ENCODE measurements at regions not wholly inside any gene's neighbourhood (a gene's known extent, or its start where the extent isn't known, plus 50 kb on each side); places are given as distances from the start of the nearest gene placed in this dataset.

DNA sequence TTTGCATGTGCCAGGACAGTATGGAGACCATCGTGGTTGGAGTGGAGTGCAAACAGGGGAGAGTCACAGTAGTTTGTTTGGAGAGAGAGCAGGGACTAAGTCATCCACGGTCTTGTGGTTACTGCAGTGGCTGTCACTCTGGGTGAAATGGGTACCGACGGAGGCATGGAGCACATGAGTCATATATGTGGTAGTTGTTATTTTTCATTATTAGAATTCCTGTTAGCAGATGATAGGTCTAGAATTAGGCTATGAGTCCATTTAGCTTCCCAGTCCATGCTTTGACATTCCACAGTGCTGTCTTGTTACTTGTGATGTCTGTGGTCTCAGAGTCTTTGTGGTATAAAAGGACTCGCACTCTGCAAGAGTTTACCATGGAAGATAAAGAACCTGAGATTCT lies 303.9 kb downstream of the DMRT2 start:
- TF ChIP-seq TP53 (CRISPR knock-in tag; IDR thresholded peaks at IDR 0.05): no peak
- TF ChIP-seq JUN (IDR thresholded peaks at IDR 0.05): no peak
- TF ChIP-seq, protein P1, sequence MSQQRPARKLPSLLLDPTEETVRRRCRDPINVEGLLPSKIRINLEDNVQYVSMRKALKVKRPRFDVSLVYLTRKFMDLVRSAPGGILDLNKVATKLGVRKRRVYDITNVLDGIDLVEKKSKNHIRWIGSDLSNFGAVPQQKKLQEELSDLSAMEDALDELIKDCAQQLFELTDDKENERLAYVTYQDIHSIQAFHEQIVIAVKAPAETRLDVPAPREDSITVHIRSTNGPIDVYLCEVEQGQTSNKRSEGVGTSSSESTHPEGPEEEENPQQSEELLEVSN (IDR thresholded peaks at IDR 0.05; ENCODE audit: borderline replicate concordance, low read depth): no peak
- TF ChIP-seq, protein P2, sequence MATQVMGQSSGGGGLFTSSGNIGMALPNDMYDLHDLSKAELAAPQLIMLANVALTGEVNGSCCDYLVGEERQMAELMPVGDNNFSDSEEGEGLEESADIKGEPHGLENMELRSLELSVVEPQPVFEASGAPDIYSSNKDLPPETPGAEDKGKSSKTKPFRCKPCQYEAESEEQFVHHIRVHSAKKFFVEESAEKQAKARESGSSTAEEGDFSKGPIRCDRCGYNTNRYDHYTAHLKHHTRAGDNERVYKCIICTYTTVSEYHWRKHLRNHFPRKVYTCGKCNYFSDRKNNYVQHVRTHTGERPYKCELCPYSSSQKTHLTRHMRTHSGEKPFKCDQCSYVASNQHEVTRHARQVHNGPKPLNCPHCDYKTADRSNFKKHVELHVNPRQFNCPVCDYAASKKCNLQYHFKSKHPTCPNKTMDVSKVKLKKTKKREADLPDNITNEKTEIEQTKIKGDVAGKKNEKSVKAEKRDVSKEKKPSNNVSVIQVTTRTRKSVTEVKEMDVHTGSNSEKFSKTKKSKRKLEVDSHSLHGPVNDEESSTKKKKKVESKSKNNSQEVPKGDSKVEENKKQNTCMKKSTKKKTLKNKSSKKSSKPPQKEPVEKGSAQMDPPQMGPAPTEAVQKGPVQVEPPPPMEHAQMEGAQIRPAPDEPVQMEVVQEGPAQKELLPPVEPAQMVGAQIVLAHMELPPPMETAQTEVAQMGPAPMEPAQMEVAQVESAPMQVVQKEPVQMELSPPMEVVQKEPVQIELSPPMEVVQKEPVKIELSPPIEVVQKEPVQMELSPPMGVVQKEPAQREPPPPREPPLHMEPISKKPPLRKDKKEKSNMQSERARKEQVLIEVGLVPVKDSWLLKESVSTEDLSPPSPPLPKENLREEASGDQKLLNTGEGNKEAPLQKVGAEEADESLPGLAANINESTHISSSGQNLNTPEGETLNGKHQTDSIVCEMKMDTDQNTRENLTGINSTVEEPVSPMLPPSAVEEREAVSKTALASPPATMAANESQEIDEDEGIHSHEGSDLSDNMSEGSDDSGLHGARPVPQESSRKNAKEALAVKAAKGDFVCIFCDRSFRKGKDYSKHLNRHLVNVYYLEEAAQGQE (IDR thresholded peaks at IDR 0.05): no peak
- no peak for TF ChIP-seq CBX8 (IDR thresholded peaks at IDR 0.05)
- no peak for TF ChIP-seq EHMT2 (IDR thresholded peaks at IDR 0.05; ENCODE audit: low read depth)
- no peak for TF ChIP-seq ZNF302 (CRISPR knock-in tag; IDR thresholded peaks at IDR 0.05)
- no peak for TF ChIP-seq PHF8 (IDR thresholded peaks at IDR 0.05; ENCODE audit: borderline replicate concordance, low read depth)
- H3K4me3 ChIP-seq: no peak overlapping the region
- no peaks in the 10 kb centered on the region for H3K9me3 ChIP-seq
- DNase-seq (ENCODE audit: low read depth in 1 of 2, low spot score in 1 of 2): no peak
- H3K27ac ChIP-seq: no peak overlapping the region
- H3K4me2 ChIP-seq: no peak overlapping the region
- POLR2A ChIA-PET: no interaction called here
- no peaks in the 10 kb centered on the region for H3K4me1 ChIP-seq
- FAIRE-seq: no peak
- 22% methylated on average over 5 of the region's 5 CpGs for WGBS (ENCODE audit: missing lambda C conversion rate)
- no peak for ATAC-seq
- CTCF ChIA-PET: no interaction called here

DNA sequence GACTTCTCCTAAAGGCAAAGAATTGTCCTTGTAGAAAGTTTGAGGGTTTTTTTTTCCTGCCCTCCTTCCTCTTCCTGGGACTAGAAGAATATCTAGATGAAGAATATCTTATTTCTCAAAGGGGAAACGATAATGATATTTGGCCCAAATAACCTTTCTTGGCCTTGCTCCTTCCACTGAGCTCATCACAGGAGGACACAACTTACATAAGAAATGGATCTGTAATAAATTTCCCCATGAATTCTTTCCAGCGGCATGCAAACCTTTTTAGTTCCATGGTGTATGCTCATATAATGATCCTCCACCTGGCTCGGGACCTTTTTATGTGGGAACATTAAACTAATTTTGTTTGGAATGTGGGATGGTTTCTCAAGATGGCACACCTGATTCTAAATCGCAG lies 304.4 kb downstream of the DMRT2 start:
- ChIA-PET CTCF (no interaction called here), POLR2A (no interaction called here)
- 11% methylated on average over 4 of the region's 4 CpGs for WGBS (ENCODE audit: missing lambda C conversion rate)
- H3K27ac ChIP-seq: no peak overlapping the region
- DNase-seq (ENCODE audit: low read depth in 1 of 2, low spot score in 1 of 2): no peak
- no peaks in the 10 kb centered on the region for H3K4me1 ChIP-seq
- FAIRE-seq: no peak
- H3K4me3 ChIP-seq: no peak overlapping the region
- H3K9me3 ChIP-seq: no peaks in the 10 kb centered on the region
- TF ChIP-seq RARB (CRISPR knock-in tag; IDR thresholded peaks at IDR 0.05): no peak
- no peak for TF ChIP-seq KDM5A (IDR thresholded peaks at IDR 0.05)
- TF ChIP-seq, protein P3, sequence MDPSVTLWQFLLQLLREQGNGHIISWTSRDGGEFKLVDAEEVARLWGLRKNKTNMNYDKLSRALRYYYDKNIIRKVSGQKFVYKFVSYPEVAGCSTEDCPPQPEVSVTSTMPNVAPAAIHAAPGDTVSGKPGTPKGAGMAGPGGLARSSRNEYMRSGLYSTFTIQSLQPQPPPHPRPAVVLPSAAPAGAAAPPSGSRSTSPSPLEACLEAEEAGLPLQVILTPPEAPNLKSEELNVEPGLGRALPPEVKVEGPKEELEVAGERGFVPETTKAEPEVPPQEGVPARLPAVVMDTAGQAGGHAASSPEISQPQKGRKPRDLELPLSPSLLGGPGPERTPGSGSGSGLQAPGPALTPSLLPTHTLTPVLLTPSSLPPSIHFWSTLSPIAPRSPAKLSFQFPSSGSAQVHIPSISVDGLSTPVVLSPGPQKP (IDR thresholded peaks at IDR 0.05; ENCODE audit: low read depth, low read length): no peak
- TF ChIP-seq CBX2 (IDR thresholded peaks at IDR 0.05; ENCODE audit: borderline replicate concordance, low read depth): no peak
- TF ChIP-seq JUN (IDR thresholded peaks at IDR 0.05): no peak
- TF ChIP-seq, protein P4, sequence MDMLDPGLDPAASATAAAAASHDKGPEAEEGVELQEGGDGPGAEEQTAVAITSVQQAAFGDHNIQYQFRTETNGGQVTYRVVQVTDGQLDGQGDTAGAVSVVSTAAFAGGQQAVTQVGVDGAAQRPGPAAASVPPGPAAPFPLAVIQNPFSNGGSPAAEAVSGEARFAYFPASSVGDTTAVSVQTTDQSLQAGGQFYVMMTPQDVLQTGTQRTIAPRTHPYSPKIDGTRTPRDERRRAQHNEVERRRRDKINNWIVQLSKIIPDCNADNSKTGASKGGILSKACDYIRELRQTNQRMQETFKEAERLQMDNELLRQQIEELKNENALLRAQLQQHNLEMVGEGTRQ (IDR thresholded peaks at IDR 0.05): no peak
- no peak for TF ChIP-seq EHF (CRISPR knock-in tag; IDR thresholded peaks at IDR 0.05)
- TF ChIP-seq, protein P5, sequence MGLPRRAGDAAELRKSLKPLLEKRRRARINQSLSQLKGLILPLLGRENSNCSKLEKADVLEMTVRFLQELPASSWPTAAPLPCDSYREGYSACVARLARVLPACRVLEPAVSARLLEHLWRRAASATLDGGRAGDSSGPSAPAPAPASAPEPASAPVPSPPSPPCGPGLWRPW (IDR thresholded peaks at IDR 0.05): no peak
- TF ChIP-seq ESRRA (IDR thresholded peaks at IDR 0.05; ENCODE audit: borderline replicate concordance, low read length): no peak
- no peak overlapping the region for H3K4me2 ChIP-seq
- ATAC-seq: no peak

DNA sequence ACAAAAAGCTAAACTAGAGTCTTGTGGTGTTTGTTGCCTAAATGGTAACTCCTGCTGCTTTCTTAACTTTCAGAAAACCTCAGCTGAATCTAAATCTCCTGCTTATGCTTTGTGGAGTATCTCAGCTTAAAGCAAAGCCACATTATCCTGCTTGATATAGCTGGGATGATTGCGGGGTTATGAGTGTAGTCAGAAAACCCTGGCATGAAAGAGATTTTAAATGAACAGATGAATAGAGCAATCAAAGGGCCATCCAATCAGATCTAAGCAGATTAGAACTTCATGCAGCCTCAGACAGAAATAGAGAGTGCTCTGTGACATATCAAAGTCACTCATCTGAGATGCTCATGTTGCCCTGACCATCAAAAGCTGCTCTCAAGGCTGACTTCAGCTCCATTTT lies 305.5 kb downstream of the DMRT2 start:
- H3K9me3 ChIP-seq: no peaks in the 10 kb centered on the region
- POLR2A ChIA-PET: no interaction called here
- no peak overlapping the region for H3K4me2 ChIP-seq
- 25% methylated on average over 1 of the region's 1 CpG for WGBS (ENCODE audit: missing lambda C conversion rate)
- CTCF ChIA-PET: no interaction called here
- TF ChIP-seq, protein P6, sequence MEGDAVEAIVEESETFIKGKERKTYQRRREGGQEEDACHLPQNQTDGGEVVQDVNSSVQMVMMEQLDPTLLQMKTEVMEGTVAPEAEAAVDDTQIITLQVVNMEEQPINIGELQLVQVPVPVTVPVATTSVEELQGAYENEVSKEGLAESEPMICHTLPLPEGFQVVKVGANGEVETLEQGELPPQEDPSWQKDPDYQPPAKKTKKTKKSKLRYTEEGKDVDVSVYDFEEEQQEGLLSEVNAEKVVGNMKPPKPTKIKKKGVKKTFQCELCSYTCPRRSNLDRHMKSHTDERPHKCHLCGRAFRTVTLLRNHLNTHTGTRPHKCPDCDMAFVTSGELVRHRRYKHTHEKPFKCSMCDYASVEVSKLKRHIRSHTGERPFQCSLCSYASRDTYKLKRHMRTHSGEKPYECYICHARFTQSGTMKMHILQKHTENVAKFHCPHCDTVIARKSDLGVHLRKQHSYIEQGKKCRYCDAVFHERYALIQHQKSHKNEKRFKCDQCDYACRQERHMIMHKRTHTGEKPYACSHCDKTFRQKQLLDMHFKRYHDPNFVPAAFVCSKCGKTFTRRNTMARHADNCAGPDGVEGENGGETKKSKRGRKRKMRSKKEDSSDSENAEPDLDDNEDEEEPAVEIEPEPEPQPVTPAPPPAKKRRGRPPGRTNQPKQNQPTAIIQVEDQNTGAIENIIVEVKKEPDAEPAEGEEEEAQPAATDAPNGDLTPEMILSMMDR (IDR thresholded peaks at IDR 0.05): no peak
- DNase-seq (ENCODE audit: low read depth in 1 of 2, low spot score in 1 of 2) (no peak), FAIRE-seq (no peak), ATAC-seq (no peak)
- no peak overlapping the region for H3K4me3 ChIP-seq
- no peaks in the 10 kb centered on the region for H3K4me1 ChIP-seq
- H3K27ac ChIP-seq: no peak overlapping the region

All from A549 (cell line).